Lung (tissue), 11 donors: ENCODE measurements at regions not wholly inside any gene's neighbourhood (a gene's known extent, or its start where the extent isn't known, plus 50 kb on each side); places are given as distances from the start of the nearest gene placed in this dataset.

Experiments used
- ATAC-seq: fragments of 200-7000 bp; cut with Tn5 transposase; one replicate; pipeline ENCODE4 v1.9.1; 2020; ENCODE audit warnings: moderate number of reproducible peaks; ENCODE audit not compliant: insufficient read depth, low FRiP score
- DNase-seq, 3 donors: peaks; one replicate each; pipeline ENCODE4 v3.0.0-alpha.2; 2013 to 2017
- H3K27ac ChIP-seq, 2 donors: one replicate each; pipeline ENCODE4 v1.5.1; 2013; ENCODE audit warnings: mild to moderate bottlenecking in 2 of 2, moderate library complexity in 2 of 2, control low read depth in 1 of 2, inconsistent platforms in 1 of 2, low read depth in 1 of 2, low read length in 1 of 2
- H3K27me3 ChIP-seq, 3 donors: one replicate each; pipeline ENCODE4 v1.5.1; 2013; ENCODE audit warnings: low read length in 2 of 3; ENCODE audit not compliant: control insufficient read depth in 3 of 3, insufficient read depth in 3 of 3
- H3K36me3 ChIP-seq, 4 donors: one replicate each; pipeline ENCODE4 v1.5.1; 2013; ENCODE audit warnings: low read length in 4 of 4, mild to moderate bottlenecking in 1 of 4, moderate library complexity in 1 of 4; ENCODE audit not compliant: control insufficient read depth in 4 of 4, insufficient read depth in 4 of 4
- H3K4me1 ChIP-seq, 5 donors: one replicate each; pipeline ENCODE4 v1.5.1; 2013; ENCODE audit warnings: low read length in 5 of 5, mild to moderate bottlenecking in 2 of 5, moderate library complexity in 1 of 5; ENCODE audit not compliant: control insufficient read depth in 5 of 5, insufficient read depth in 5 of 5
- H3K4me3 ChIP-seq: one replicate; pipeline ENCODE4 v1.5.1; 2013; ENCODE audit warnings: mild to moderate bottlenecking, control low read depth, moderate library complexity
- H3K9ac ChIP-seq, 2 donors: one replicate each; pipeline ENCODE4 v1.5.1; 2013; ENCODE audit warnings: low read length in 2 of 2, control low read depth in 1 of 2; ENCODE audit not compliant: insufficient read depth in 1 of 2
- H3K9me3 ChIP-seq, 4 donors: one replicate each; pipeline ENCODE4 v1.5.1; 2013; ENCODE audit warnings: low read length in 3 of 4, mild to moderate bottlenecking in 1 of 4, moderate library complexity in 1 of 4; ENCODE audit not compliant: control insufficient read depth in 4 of 4, insufficient read depth in 3 of 4
- CTCF ChIP-seq: IDR thresholded peaks from 2 replicates; pipeline ENCODE4 v1.5.1; 2012; ENCODE audit warnings: mild to moderate bottlenecking; ENCODE audit errors: control extremely low read depth, extremely low read depth
- WGBS, 2 donors: extraction: QIAGEN DNeasy Blood & Tissue Kit; methylation state at CpG; one replicate each; pipeline ENCODE4 v1.1.7; 2013; 5-methylcytosine and 5-hydroxymethylcytosine counted together
- donor health status: control.
- donor health status: control.
- donor health status: Bipolar disorder and iron deficiency.
- donor health status: healthy.
- donor health status: DM: yes; HTN: yes; CAD: no.

- Histone ChIP-seq H3K4me1 (peaks cover 0 to 37% (median 13%) of the 10 kb centered on the region in 5 donors), H3K9ac (no peak overlapping the region), H3K9me3 (peaks cover 0 to 5% (median 0%) of the 10 kb centered on the region in 4 donors), H3K4me3 (no peak overlapping the region), H3K36me3 (no peaks in the 10 kb centered on the region), H3K27me3 (peaks cover 5 to 50% (median 45%) of the 10 kb centered on the region in 3 donors), H3K27ac (no peak overlapping the region)
- no peak for ATAC-seq
- TF ChIP-seq CTCF, result no peak
- 40 to 84% methylated on average over 2 of the region's 2 CpGs for WGBS, 2 donors
- DNase-seq, result no peak
Measured at GRCh38 chr11:16615480-16615879, 123.0 kb upstream of the C11orf58 start.

GRCh38 chr11:16613512-16614381 is 124.7 kb upstream of the C11orf58 start:
- DNase-seq (peak; percentile 94 to 96 (median 96)), ATAC-seq (peak; percentile 97)
- TF ChIP-seq CTCF, result peak; percentile 68
- WGBS, 2 donors, result 1 to 3% methylated on average over 65 of the region's 65 CpGs
- peak overlapping the region in 1 of 2 donors; percentile 66 for H3K27ac ChIP-seq
- peaks cover 0 to 5% (median 0%) of the 10 kb centered on the region in 4 donors for H3K9me3 ChIP-seq
- no peaks in the 10 kb centered on the region for H3K36me3 ChIP-seq
- peak overlapping the region; percentile 9 for H3K4me3 ChIP-seq
- H3K4me1 ChIP-seq, result peaks cover 0 to 37% (median 11%) of the 10 kb centered on the region in 5 donors
- peaks cover 7 to 65% (median 57%) of the 10 kb centered on the region in 3 donors for H3K27me3 ChIP-seq
- H3K9ac ChIP-seq, result peak overlapping the region; percentile 37 to 44

GRCh38 chr11:16613262-16613511 is 125.3 kb upstream of the C11orf58 start:
- Histone ChIP-seq H3K4me3 (peak overlapping the region; percentile 9), H3K9ac (no peak overlapping the region), H3K9me3 (peaks cover 0 to 5% (median 0%) of the 10 kb centered on the region in 4 donors), H3K27ac (no peak overlapping the region), H3K4me1 (peaks cover 0 to 36% (median 11%) of the 10 kb centered on the region in 5 donors), H3K36me3 (no peaks in the 10 kb centered on the region), H3K27me3 (peaks cover 7 to 64% (median 59%) of the 10 kb centered on the region in 3 donors)
- TF ChIP-seq CTCF, result no peak
- 1 to 2% methylated on average over 13 of the region's 13 CpGs for WGBS, 2 donors
- DNase-seq, result no peak
- ATAC-seq, result no peak
